HG03432 (cell line): ENCODE measurements at regions not wholly inside any gene's neighbourhood (a gene's known extent, or its start where the extent isn't known, plus 50 kb on each side); places are given as distances from the start of the nearest gene placed in this dataset.
A peak's percentile ranks its signal among the peaks of the same experiment; 100 is the strongest.

Source experiments
- ATAC-seq: cut with Tn5 transposase; IDR thresholded peaks from one replicate; pipeline ENCODE4 v1.9.1; 2021; ENCODE audit warnings: mild to moderate bottlenecking, moderate library complexity; ENCODE audit not compliant: unreplicated experiment

- no peak for ATAC-seq
These were observed 178.9 kb downstream of the METTL4 start for GRCh38 chr18:2392446-2392845.

DNA sequence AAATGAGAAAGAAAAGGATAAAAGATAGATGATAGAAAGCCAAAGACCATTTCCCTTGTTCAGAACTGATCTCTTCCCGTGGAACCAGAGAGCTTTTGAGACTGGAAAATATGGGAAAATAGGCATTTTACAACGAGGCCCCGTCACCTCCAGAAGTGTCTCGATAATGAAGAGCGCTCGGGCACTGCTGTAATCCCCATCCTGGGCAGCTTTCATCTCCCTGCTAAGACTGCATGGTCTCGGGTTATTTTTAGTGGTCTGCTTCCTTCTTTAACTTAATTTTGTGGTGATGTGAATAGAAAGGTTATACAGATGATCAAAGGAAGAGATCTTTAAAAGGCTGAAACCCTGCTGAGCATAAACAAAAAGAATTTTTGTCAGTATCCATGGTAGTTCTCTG is 176.6 kb downstream of the METTL4 start:
- no peak for ATAC-seq

GRCh38 chr18:2395427-2396161 is 175.7 kb downstream of the METTL4 start:
- peak; percentile 81 for ATAC-seq

DNA sequence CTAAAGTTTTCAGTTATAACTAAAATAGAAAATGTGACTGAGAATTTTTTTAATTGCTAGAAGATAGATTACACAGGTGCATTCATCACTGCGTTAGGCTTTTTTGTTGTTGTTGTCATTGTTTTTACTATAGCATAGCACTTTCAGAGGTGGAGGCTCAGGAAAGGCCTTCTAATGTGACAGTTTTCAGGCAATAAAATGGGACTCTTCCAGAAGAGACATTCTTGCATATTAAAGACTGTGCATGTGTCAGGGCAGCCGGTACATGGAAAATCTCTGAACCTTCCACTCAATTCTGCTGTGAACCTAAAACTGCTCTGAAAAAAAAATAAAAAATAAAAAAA is 175.2 kb downstream of the METTL4 start:
- ATAC-seq: peak; percentile 31

DNA sequence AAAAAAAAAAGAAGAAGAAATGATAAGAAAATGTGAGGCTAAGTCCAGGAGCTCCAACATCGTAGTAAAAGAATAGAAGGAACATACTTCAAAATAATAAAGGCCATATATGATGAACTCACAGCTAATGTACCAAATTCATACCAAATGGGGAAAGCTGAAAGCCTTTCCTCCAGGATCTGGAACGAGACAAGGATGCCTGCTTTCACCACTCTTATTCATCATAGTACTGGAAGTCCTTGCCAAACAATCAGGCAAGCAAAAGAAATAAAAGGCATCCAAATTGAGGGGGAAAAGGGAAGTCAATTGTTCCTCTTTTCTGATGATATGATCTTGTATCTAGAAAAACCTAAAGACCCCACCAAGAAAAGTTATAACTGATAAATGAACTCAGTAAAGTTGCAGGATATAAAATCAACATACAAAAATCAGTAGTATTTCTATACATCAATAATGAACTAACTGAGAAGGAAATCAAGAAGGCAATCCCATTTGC is 170.6 kb downstream of the METTL4 start:
- no peak for ATAC-seq

DNA sequence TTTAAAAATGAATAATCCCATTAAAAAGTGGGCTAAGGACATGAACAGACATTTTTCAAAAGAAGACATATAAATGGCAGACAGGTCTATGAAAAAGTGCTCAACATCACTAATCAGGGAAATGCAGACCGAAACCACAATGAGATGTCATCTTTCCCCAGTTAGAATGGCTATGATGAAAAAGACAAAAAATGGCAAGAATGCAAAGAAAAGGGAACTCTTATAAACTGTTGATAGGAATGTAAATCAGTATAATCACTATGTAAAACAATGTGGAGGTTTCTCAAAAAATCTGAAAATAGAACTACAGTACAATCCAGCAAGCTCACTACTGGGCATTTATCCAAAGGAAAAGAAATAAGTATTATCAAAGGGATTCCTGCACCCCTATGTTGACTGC is 169.2 kb downstream of the METTL4 start:
- ATAC-seq: no peak

DNA sequence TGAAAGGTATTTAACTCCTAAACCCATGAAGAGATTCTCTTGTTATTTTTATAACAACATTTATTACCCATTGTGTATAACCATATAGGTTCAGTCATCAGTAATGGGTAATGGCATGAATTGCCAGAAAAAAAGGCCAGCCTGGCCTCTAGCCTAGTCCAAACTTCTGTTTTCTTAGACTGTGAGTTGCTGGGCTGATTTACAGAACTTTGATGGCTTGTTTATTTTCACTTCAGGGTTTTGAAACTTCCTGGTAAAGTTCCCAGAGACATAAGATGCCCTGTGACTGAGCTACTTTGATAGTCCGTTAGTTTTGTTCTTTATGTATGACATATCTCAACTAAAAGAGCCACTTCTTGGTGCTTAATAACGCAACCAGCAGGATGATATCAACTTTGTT is 164.8 kb downstream of the METTL4 start:
- no peak for ATAC-seq

GRCh38 chr18:2407961-2408360 is 163.3 kb downstream of the METTL4 start:
- no peak for ATAC-seq

GRCh38 chr18:2409906-2410305 is 161.4 kb downstream of the METTL4 start:
- ATAC-seq: no peak

- ATAC-seq: no peak
These were observed 160.6 kb downstream of the METTL4 start for GRCh38 chr18:2410688-2411087.

GRCh38 chr18:2411381-2411960 is 159.8 kb downstream of the METTL4 start:
- ATAC-seq: no peak

DNA sequence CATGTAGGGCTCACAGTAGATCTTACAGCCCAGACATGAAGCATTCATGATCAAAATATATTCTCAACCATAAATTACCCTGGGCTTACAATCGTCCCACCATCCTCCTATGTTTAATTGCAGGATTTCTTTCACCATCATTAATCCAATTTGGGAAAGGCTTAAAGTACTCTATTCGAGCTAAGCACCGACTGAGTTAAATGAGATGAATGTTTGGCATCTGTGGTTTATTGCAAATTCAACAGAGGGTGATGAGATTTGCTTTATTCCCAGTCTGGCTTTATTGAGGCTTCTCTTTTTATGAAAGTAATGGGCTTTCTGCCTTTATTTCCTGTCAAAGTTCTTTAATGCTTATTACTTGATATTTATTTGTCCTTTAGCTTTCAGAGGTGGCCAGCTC is 159.0 kb downstream of the METTL4 start:
- no peak for ATAC-seq

GRCh38 chr18:2412996-2413751 is 158.1 kb downstream of the METTL4 start:
- no peak for ATAC-seq

DNA sequence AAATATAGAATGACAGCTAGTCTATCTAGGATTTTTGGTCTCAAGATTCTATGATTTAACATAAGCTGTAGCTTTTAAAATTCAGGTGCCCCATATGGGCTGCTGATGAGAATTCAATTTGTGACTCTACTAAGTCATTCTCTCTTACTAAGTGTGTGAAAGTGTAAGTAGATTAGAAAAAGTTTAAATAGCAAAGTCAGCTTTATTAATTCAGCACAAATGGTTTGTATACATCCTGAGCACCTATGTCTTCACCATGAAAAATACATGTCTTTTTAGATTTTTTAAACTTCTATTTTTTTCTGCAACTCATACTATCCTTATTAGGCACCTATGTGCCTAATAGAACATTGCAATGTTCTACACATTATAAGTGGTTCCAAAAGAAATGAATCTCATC is 157.1 kb downstream of the METTL4 start:
- no peak for ATAC-seq

DNA sequence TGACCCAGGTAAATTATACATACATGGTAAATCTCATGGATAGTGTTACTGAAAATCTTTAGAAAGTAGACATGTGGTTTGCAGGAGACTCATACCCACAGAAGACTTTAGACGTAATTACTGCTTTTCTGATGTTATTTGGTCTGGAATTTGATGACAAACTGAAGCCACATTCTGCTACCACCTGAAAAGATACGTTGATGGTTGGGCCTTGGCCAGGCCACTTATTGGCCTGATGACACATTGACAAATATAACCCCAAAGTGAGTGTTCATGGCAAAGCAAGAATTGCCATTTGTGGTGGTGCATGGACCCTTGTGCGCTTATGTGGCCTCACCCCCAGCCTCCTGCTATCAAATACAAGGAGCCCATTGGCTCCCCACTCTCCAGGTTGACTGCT is 155.6 kb downstream of the METTL4 start:
- no peak for ATAC-seq

GRCh38 chr18:2417861-2418610 is 153.3 kb downstream of the METTL4 start:
- no peak for ATAC-seq

- ATAC-seq: no peak
These were observed 150.9 kb downstream of the METTL4 start for GRCh38 chr18:2420367-2420766.

- no peak for ATAC-seq
These were observed 147.5 kb downstream of the METTL4 start for GRCh38 chr18:2423761-2424160.

GRCh38 chr18:2424420-2424819 is 146.9 kb downstream of the METTL4 start:
- no peak for ATAC-seq

DNA sequence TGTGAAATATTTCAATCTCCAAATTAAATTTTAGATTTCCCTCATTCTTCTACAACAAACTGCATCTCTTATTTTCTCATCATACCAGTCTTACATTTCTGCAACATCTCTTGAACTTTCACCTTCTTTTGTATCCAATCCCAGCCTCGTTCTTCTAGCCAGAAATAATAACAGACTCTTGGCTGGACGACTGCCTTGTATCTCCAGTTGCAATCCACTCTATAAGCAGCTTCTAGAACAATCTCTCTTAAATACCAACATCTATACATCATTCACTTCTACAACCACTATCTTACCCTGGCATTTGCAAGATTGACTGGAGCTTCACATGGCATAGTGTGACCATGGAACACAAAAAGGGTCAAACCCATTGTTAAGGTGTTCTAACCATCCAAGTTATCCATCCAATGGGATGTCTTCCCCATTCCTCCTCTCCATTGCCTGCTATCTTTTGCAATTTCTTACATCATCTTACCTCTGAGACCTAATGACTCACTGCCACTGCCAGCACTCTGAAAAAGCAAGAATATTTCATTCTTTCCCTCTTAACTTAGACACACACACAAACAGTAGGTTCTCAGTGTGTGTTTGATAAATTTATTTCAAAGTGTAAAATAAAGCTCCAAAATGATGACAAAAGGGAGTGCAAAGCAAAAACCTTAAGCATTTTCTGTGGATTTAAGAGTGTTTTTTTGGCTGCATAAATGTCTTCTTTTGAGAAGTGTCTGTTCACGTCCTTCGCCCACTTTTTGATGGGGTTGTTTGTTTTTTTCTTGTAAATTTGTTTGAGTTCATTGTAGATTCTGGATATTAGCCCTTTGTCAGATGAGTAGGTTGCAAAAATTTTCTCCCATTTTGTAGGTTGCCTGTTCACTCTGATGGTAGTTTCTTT is 145.6 kb downstream of the METTL4 start:
- no peak for ATAC-seq
